GM12892 (cell line): ENCODE measurements at regions not wholly inside any gene's neighbourhood (a gene's known extent, or its start where the extent isn't known, plus 50 kb on each side); places are given as distances from the start of the nearest gene placed in this dataset.

Source experiments
- POLR2A ChIP-seq: IDR thresholded peaks from 2 replicates; pipeline ENCODE4 v1.6.1; 2011; ENCODE audit warnings: low read depth, low read length, control low read depth
- POLR2AphosphoS5 ChIP-seq: IDR thresholded peaks from 2 replicates; pipeline ENCODE4 v1.6.1; 2011; ENCODE audit warnings: low read depth, low read length, control low read depth

DNA sequence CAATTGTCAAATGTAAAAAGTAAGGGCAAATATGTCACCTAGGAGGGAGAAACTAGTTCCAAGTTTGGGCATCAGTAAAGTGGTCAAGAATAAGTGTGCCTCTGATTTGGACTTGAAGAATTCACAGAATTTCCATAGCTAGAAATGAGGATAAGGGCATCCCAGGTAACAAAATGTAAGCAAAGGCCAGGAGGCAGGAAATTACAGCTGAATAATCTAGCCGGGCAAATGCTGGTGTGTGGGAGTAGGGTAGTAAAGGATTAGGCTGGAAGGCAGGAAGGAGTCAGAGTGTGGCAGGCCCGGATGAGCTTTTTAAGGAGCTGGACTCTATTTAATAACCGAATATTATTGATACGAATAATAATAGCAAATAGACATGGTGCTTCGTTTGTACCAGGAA, 144.9 kb upstream of the EGFLAM start:
- TF ChIP-seq POLR2AphosphoS5 (no peak), POLR2A (no peak)
